Osteoblast (primary cell): ENCODE measurements at regions not wholly inside any gene's neighbourhood (a gene's known extent, or its start where the extent isn't known, plus 50 kb on each side); places are given as distances from the start of the nearest gene placed in this dataset.

ENCODE experiments used
- DNase-seq: peaks from one replicate; pipeline ENCODE4 v3.0.0; 2011; ENCODE audit warnings: low spot score, mixed read lengths; ENCODE audit not compliant: insufficient read length; ENCODE audit errors: missing footprints
- H2AFZ ChIP-seq: 2 replicates; pipeline ENCODE4 v1.6.0; 2011; ENCODE audit warnings: mild to moderate bottlenecking, low read length
- H3K27ac ChIP-seq: 2 replicates; pipeline ENCODE4 v1.5.1; 2011; ENCODE audit warnings: mild to moderate bottlenecking, low read depth, low read length, moderate library complexity
- H3K27me3 ChIP-seq: 2 replicates; pipeline ENCODE4 v1.6.0; 2012; ENCODE audit warnings: mild to moderate bottlenecking, control low read depth, inconsistent platforms, low read length, moderate library complexity; ENCODE audit not compliant: insufficient read depth
- H3K36me3 ChIP-seq: 2 replicates; pipeline ENCODE4 v1.5.1; 2011; ENCODE audit warnings: mild to moderate bottlenecking, low read length, control low read depth, moderate library complexity; ENCODE audit not compliant: insufficient read depth
- H3K4me1 ChIP-seq: 2 replicates; pipeline ENCODE4 v1.5.1; 2011; ENCODE audit warnings: mild to moderate bottlenecking, low read length, control low read depth, moderate library complexity; ENCODE audit not compliant: insufficient read depth
- H3K4me2 ChIP-seq: 2 replicates; pipeline ENCODE4 v1.6.0; 2011; ENCODE audit warnings: mild to moderate bottlenecking, low read length; ENCODE audit not compliant: insufficient read depth
- H3K4me3 ChIP-seq: fragments of 200-600 bp; sonication (generic); 3 replicates; pipeline ENCODE4 v1.5.1; 2012; ENCODE audit warnings: mild to moderate bottlenecking, low read length, inconsistent platforms; ENCODE audit not compliant: insufficient read depth
- H3K79me2 ChIP-seq: 2 replicates; pipeline ENCODE4 v1.6.0; 2012; ENCODE audit warnings: mild to moderate bottlenecking, low read length, control low read depth, inconsistent platforms; ENCODE audit not compliant: insufficient read depth
- H3K9me3 ChIP-seq: 2 replicates; pipeline ENCODE4 v1.5.1; 2011; ENCODE audit warnings: low read depth, low read length, control low read depth
- H4K20me1 ChIP-seq: 2 replicates; pipeline ENCODE4 v1.6.0; 2012; ENCODE audit warnings: mild to moderate bottlenecking, low read length, control low read depth; ENCODE audit not compliant: insufficient read depth
- CTCF ChIP-seq: IDR thresholded peaks from 2 replicates; pipeline ENCODE4 v1.5.1; 2011; ENCODE audit warnings: mild to moderate bottlenecking, low read depth, low read length, moderate library complexity; ENCODE audit errors: extremely low read depth

GRCh38 chr10:131802156-131802915 lies 98.5 kb upstream of the PPP2R2D start:
- no peaks in the 10 kb centered on the region for H4K20me1 ChIP-seq
- no peak for TF ChIP-seq CTCF

GRCh38 chr10:131802996-131803395 lies 97.8 kb upstream of the PPP2R2D start:
- no peaks in the 10 kb centered on the region for H3K4me1 ChIP-seq
- TF ChIP-seq CTCF, result no peak
- no peak overlapping the region for H2AFZ ChIP-seq
- no peak overlapping the region for H3K4me2 ChIP-seq
- H3K27ac ChIP-seq, result no peak overlapping the region
- H3K9me3 ChIP-seq, result no peaks in the 10 kb centered on the region
- no peaks in the 10 kb centered on the region for H3K36me3 ChIP-seq
- peak; percentile 31 for DNase-seq
- H3K79me2 ChIP-seq, result no peaks in the 10 kb centered on the region
- no peaks in the 10 kb centered on the region for H3K27me3 ChIP-seq
- H3K4me3 ChIP-seq, result no peak overlapping the region
- no peaks in the 10 kb centered on the region for H4K20me1 ChIP-seq

More at GRCh38 chr10:131802156-131802915, 98.5 kb upstream of the PPP2R2D start:
- no peaks in the 10 kb centered on the region for H3K36me3 ChIP-seq
- H3K27me3 ChIP-seq, result no peaks in the 10 kb centered on the region
- no peak overlapping the region for H3K27ac ChIP-seq
- H3K4me2 ChIP-seq, result no peak overlapping the region
- no peaks in the 10 kb centered on the region for H3K9me3 ChIP-seq
- no peaks in the 10 kb centered on the region for H3K4me1 ChIP-seq
- peak; percentile 17 for DNase-seq
- no peaks in the 10 kb centered on the region for H3K79me2 ChIP-seq
- H3K4me3 ChIP-seq, result no peak overlapping the region
- H2AFZ ChIP-seq, result no peak overlapping the region

GRCh38 chr10:131803860-131804425 lies 96.9 kb upstream of the PPP2R2D start:
- Histone ChIP-seq H3K4me2 (no peak overlapping the region), H3K27ac (no peak overlapping the region), H3K27me3 (no peaks in the 10 kb centered on the region), H4K20me1 (no peaks in the 10 kb centered on the region), H2AFZ (no peak overlapping the region), H3K4me3 (no peak overlapping the region), H3K9me3 (no peaks in the 10 kb centered on the region), H3K79me2 (no peaks in the 10 kb centered on the region), H3K4me1 (no peaks in the 10 kb centered on the region), H3K36me3 (no peaks in the 10 kb centered on the region)
- no peak for TF ChIP-seq CTCF
- DNase-seq, result peak; percentile 49

GRCh38 chr10:131804551-131805295 lies 96.1 kb upstream of the PPP2R2D start:
- no peak overlapping the region for H2AFZ ChIP-seq

More at GRCh38 chr10:131804551-131805295, 96.1 kb upstream of the PPP2R2D start:
- TF ChIP-seq CTCF, result no peak
- no peaks in the 10 kb centered on the region for H4K20me1 ChIP-seq
- H3K36me3 ChIP-seq, result no peaks in the 10 kb centered on the region
- H3K79me2 ChIP-seq, result no peaks in the 10 kb centered on the region
- no peaks in the 10 kb centered on the region for H3K9me3 ChIP-seq
- H3K4me2 ChIP-seq, result no peak overlapping the region
- H3K4me1 ChIP-seq, result no peaks in the 10 kb centered on the region
- peak; percentile 62 for DNase-seq
- no peak overlapping the region for H3K27ac ChIP-seq
- no peaks in the 10 kb centered on the region for H3K27me3 ChIP-seq
- no peak overlapping the region for H3K4me3 ChIP-seq
